Activated B cell treated with CpG ODN at 0.5 μM for 24 hours (primary cell): ENCODE measurements at regions not wholly inside any gene's neighbourhood (a gene's known extent, or its start where the extent isn't known, plus 50 kb on each side); places are given as distances from the start of the nearest gene placed in this dataset.

Source experiments
- ATAC-seq: fragments of 200-7000 bp; cut with Tn5 transposase; one replicate; pipeline ENCODE4 v1.10.0; 2021; ENCODE audit warnings: low read depth, mild to moderate bottlenecking, moderate library complexity
- CTCF ChIA-PET: fragments of 350-600 bp; sonication (Branson Sonifier 250); formaldehyde crosslinking; loops from one replicate; lab custom pipeline; 2021; ENCODE audit warnings: antibody characterized with exemption; lab: Charles Lee
- POLR2A ChIA-PET: fragments of 350-600 bp; sonication (Branson Sonifier 250); formaldehyde crosslinking; loops from one replicate; lab custom pipeline; 2021; ENCODE audit warnings: antibody characterized with exemption; lab: Charles Lee
- DNase-seq: peaks from one replicate; pipeline ENCODE4 v3.0.0; 2022
- H3K27ac Mint-ChIP-seq: one replicate; pipeline ENCODE4 v1.8.0; 2020; ENCODE audit warnings: mixed read lengths
- H3K27me3 Mint-ChIP-seq: one replicate; pipeline ENCODE4 v1.8.0; 2021; ENCODE audit warnings: mixed read lengths
- H3K36me3 Mint-ChIP-seq: one replicate; pipeline ENCODE4 v1.8.0; 2021; ENCODE audit warnings: low read depth, mixed read lengths
- H3K4me1 Mint-ChIP-seq: one replicate; pipeline ENCODE4 v1.8.0; 2021; ENCODE audit warnings: mixed read lengths
- H3K4me3 Mint-ChIP-seq: one replicate; pipeline ENCODE4 v1.8.0; 2020; ENCODE audit warnings: mild to moderate bottlenecking, mixed read lengths
- H3K9me3 Mint-ChIP-seq: one replicate; pipeline ENCODE4 v1.8.0; 2020; ENCODE audit warnings: mixed read lengths
- intact Hi-C: fragments of 100-400 bp; cut with micrococcal nuclease; formaldehyde crosslinking; loops from one replicate; pipeline ENCODE4 v1.15.1; 2024
- TF ChIP-seq, protein P1 (sequence below): fragments of 200-600 bp; IDR thresholded peaks from one replicate; pipeline ENCODE4 v1.8.0; 2022; ENCODE audit warnings: antibody characterized with exemption, mild to moderate bottlenecking

DNA sequence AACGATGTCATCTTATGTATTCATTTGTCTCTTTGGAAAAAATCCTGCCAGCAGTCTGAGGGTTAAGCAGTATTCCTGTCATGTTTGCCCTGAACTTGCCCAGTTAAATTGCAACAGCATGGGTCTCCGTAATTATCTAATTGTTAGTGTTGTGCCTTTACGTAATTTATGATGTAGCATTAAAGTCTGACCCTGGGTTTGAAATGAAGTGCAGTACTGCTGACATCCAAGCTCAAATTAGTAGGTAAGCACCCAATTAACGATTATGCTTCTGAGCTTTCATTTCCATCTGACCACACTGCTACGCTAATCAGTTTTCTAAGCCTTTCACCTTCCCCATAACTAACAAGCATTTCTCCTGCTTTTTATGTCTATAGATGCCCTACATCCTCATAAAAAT, 241.8 kb downstream of the ARRDC4 start:
- no peaks in the 10 kb centered on the region for H3K9me3 Mint-ChIP-seq
- H3K27me3 Mint-ChIP-seq: no peaks in the 10 kb centered on the region
- POLR2A ChIA-PET: no interaction called here
- DNase-seq (no peak), ATAC-seq (no peak)
- TF ChIP-seq, protein P1, sequence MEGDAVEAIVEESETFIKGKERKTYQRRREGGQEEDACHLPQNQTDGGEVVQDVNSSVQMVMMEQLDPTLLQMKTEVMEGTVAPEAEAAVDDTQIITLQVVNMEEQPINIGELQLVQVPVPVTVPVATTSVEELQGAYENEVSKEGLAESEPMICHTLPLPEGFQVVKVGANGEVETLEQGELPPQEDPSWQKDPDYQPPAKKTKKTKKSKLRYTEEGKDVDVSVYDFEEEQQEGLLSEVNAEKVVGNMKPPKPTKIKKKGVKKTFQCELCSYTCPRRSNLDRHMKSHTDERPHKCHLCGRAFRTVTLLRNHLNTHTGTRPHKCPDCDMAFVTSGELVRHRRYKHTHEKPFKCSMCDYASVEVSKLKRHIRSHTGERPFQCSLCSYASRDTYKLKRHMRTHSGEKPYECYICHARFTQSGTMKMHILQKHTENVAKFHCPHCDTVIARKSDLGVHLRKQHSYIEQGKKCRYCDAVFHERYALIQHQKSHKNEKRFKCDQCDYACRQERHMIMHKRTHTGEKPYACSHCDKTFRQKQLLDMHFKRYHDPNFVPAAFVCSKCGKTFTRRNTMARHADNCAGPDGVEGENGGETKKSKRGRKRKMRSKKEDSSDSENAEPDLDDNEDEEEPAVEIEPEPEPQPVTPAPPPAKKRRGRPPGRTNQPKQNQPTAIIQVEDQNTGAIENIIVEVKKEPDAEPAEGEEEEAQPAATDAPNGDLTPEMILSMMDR: no peak
- intact Hi-C loops: no loop called here
- no peak overlapping the region for H3K4me3 Mint-ChIP-seq
- no peaks in the 10 kb centered on the region for H3K4me1 Mint-ChIP-seq
- H3K36me3 Mint-ChIP-seq: no peaks in the 10 kb centered on the region
- CTCF ChIA-PET: no interaction called here
- H3K27ac Mint-ChIP-seq: no peak overlapping the region

- TF ChIP-seq, protein P1: no peak
- POLR2A ChIA-PET: no interaction called here
- H3K9me3 Mint-ChIP-seq: no peaks in the 10 kb centered on the region
- CTCF ChIA-PET: no interaction called here
- no peak overlapping the region for H3K4me3 Mint-ChIP-seq
- DNase-seq (no peak), ATAC-seq (no peak)
- no peaks in the 10 kb centered on the region for H3K27me3 Mint-ChIP-seq
- no peaks in the 10 kb centered on the region for H3K4me1 Mint-ChIP-seq
- H3K27ac Mint-ChIP-seq: no peak overlapping the region
- intact Hi-C loops: no loop called here
- no peaks in the 10 kb centered on the region for H3K36me3 Mint-ChIP-seq
Observed at GRCh38 chr15:98203872-98204660, 243.6 kb downstream of the ARRDC4 start.

GRCh38 chr15:98207928-98208327, 247.4 kb downstream of the ARRDC4 start:
- Mint-ChIP-seq H3K9me3 (no peaks in the 10 kb centered on the region), H3K36me3 (no peaks in the 10 kb centered on the region), H3K4me1 (no peaks in the 10 kb centered on the region), H3K4me3 (no peak overlapping the region), H3K27ac (no peak overlapping the region), H3K27me3 (no peaks in the 10 kb centered on the region)
- POLR2A ChIA-PET: no interaction called here
- TF ChIP-seq, protein P1: no peak
- ATAC-seq (no peak), DNase-seq (no peak)
- CTCF ChIA-PET: no interaction called here
- intact Hi-C loops: no loop called here

DNA sequence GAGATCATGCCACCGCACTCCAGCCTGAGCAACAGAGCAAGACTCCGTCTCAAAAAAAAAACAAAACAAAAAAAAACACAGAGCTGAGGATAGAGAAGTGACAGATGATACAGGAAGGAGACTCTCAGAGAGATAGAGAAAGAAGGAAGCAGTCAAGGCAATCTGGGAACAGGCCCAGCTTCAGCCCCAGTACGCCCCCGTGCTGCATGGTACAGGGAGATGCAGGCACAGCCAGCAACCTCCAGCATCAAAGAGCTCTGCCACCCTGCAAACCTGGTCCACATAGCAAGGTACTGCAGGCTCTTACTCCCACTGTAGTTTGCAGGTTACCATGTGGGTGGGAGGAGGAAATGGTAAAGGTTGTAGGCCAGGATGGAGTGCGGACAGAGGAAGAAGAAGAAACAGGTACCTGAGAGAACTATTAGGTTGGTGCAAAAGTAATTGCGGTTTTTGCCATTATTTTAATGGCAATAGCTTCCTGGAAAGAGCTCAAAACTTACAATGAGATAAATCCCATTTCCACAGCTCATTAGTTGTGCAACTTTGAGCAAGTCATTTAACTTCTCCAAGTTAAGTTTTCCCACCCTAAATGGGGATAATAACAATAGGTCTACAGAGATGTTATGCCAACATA, 253.0 kb downstream of the ARRDC4 start:
- Mint-ChIP-seq H3K27ac (no peak overlapping the region), H3K9me3 (no peaks in the 10 kb centered on the region), H3K4me3 (no peak overlapping the region), H3K36me3 (no peaks in the 10 kb centered on the region), H3K27me3 (no peaks in the 10 kb centered on the region), H3K4me1 (no peaks in the 10 kb centered on the region)
- TF ChIP-seq, protein P1: no peak
- ATAC-seq (no peak), DNase-seq (no peak)
- ChIA-PET POLR2A (no interaction called here), CTCF (no interaction called here)
- intact Hi-C loops: no loop called here

GRCh38 chr15:98216166-98216565, 255.7 kb downstream of the ARRDC4 start:
- POLR2A ChIA-PET: no interaction called here
- no peaks in the 10 kb centered on the region for H3K4me1 Mint-ChIP-seq

More at GRCh38 chr15:98216166-98216565, 255.7 kb downstream of the ARRDC4 start:
- TF ChIP-seq, protein P1: no peak
- Mint-ChIP-seq H3K27me3 (no peaks in the 10 kb centered on the region), H3K4me3 (no peak overlapping the region), H3K36me3 (no peaks in the 10 kb centered on the region), H3K9me3 (no peaks in the 10 kb centered on the region), H3K27ac (no peak overlapping the region)
- intact Hi-C loops: no loop called here
- ATAC-seq (no peak), DNase-seq (no peak)
- CTCF ChIA-PET: no interaction called here
